ENCODE measurements at regions not wholly inside any gene's neighbourhood (a gene's known extent, or its start where the extent isn't known, plus 50 kb on each side); places are given as distances from the start of the nearest gene placed in this dataset.
"Not testable (repeated sequence)": the region's sequence is repeated elsewhere in the genome, so short reads cannot be mapped to it uniquely, and the experiment has no call there.

DNA sequence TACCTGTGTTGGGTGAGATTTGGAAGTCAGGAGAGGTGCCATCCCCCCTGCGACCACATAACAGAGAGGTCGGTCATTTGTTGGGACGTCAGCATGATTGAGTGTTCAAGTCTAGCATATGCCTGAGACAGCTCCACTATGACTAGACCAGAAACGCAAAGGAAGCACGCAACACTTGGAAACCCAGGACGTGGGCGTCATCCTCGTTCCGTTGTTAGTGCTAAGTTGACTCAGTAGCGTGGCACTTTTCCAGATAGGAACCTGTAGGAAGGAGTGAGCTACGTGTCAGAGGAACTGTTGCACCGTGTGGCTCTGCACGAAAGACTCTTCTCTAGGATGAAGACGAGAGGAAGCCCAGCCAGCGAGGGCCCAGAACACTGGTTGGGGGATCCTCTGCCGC lies 431.2 kb upstream of the AMELY start:
- TF ChIP-seq POLR2A (IDR thresholded peaks at IDR 0.05; ENCODE audit: low read length); GATA1 (IDR thresholded peaks at IDR 0.05; ENCODE audit: low read depth, low read length): not testable (repeated sequence)
